ENCODE measurements at regions not wholly inside any gene's neighbourhood (a gene's known extent, or its start where the extent isn't known, plus 50 kb on each side); places are given as distances from the start of the nearest gene placed in this dataset.

DNA sequence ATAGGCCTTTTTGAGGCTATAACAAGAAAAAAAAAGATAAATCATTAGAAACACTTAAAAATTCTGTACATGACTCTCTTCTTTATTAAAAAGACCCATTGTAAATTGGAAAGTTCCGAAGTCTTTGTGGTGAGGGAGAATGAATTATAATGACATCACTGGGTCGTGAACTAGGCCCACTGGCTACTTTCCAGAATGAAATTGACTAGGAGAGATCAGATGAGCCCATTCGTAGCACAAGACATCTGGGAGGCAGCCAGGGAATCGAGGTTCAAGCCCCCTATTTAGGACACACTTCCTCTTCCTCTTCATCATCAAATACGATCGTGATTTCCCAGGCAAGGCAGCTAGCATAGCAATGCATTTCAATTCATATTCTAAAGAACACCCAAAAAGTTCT lies 889.8 kb upstream of the NR2F2 start:
- Histone ChIP-seq H3K4me3 (ENCODE audit: low read length) (no peak overlapping the region), H3K79me2 (ENCODE audit: low read length) (no peaks in the 10 kb centered on the region), H3K9me3 (ENCODE audit: insufficient read depth, low read length) (no peaks in the 10 kb centered on the region), H2AFZ (ENCODE audit: low read depth, low read length) (no peak overlapping the region), H3K4me1 (ENCODE audit: low read length) (no peaks in the 10 kb centered on the region), H3K27me3 (ENCODE audit: low read depth, low read length) (no peaks in the 10 kb centered on the region), H3K9ac (ENCODE audit: low read length) (no peak overlapping the region), H4K20me1 (ENCODE audit: insufficient read depth, low read length) (no peaks in the 10 kb centered on the region), H3K4me2 (ENCODE audit: low read length) (no peak overlapping the region), H3K27ac (ENCODE audit: low read length) (no peak overlapping the region), H3K36me3 (replicated peaks; ENCODE audit: low read depth, low read length) (no peaks in the 10 kb centered on the region)
- no peak for TF ChIP-seq EZH2phosphoT487 (IDR thresholded peaks at IDR 0.05; ENCODE audit: low read depth)
- TF ChIP-seq, protein P1, sequence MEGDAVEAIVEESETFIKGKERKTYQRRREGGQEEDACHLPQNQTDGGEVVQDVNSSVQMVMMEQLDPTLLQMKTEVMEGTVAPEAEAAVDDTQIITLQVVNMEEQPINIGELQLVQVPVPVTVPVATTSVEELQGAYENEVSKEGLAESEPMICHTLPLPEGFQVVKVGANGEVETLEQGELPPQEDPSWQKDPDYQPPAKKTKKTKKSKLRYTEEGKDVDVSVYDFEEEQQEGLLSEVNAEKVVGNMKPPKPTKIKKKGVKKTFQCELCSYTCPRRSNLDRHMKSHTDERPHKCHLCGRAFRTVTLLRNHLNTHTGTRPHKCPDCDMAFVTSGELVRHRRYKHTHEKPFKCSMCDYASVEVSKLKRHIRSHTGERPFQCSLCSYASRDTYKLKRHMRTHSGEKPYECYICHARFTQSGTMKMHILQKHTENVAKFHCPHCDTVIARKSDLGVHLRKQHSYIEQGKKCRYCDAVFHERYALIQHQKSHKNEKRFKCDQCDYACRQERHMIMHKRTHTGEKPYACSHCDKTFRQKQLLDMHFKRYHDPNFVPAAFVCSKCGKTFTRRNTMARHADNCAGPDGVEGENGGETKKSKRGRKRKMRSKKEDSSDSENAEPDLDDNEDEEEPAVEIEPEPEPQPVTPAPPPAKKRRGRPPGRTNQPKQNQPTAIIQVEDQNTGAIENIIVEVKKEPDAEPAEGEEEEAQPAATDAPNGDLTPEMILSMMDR (IDR thresholded peaks at IDR 0.05; ENCODE audit: low read depth, low read length) = no peak

DNA sequence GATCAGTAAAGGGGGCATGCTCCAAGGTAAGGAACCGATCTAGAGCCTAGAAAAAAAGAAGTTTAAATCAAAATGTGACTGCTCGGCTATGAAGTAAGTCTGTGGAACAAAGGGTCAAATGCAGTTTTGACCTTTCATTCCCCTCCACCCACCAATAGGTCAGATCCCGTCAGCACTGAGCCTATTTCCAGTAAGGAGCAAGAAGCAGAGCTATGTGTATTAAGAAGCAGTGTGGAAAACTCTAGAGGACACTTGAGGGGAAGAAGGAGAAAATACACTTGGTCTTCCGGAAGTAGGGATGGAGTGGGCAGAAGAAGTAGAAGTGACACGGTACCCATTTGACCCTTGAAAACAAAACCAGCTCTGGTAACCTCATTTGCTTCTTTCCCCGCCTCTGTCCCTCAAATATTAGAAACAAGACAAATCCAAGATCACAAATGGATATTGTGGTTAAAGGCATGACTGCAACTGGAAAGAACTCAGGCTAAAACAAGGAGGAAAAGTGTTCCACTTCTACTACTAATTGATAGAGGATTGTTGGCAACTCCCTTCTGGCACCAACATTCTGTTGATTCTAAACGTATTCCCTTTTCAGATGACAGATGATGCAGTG lies 888.3 kb upstream of the NR2F2 start:
- Histone ChIP-seq H4K20me1 (ENCODE audit: insufficient read depth, low read length) (no peaks in the 10 kb centered on the region), H3K27me3 (ENCODE audit: low read depth, low read length) (no peaks in the 10 kb centered on the region)

DNA sequence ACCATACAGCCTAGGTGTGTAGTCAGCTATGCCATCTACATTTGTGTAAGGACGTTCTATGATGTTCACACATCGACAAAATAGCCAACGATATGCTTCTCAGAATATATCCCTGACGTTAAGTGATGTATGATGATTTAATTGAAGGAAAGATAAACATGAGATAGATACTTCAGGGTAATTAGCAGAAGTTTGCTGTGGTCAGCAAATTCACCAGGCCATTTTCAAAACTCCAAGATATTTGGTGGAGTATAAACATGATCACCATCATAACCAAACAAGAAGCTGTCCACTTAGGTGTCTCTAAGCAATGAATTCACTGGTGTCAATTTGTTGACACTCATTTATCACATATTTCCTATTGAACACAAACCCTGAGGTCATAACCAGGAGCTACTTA lies 885.6 kb upstream of the NR2F2 start:
- Histone ChIP-seq H4K20me1 (ENCODE audit: insufficient read depth, low read length) (no peaks in the 10 kb centered on the region), H3K9me3 (ENCODE audit: insufficient read depth, low read length) (no peaks in the 10 kb centered on the region), H3K4me1 (ENCODE audit: low read length) (no peaks in the 10 kb centered on the region), H3K4me2 (ENCODE audit: low read length) (no peak overlapping the region), H3K36me3 (replicated peaks; ENCODE audit: low read depth, low read length) (no peaks in the 10 kb centered on the region), H3K79me2 (ENCODE audit: low read length) (no peaks in the 10 kb centered on the region), H3K27ac (ENCODE audit: low read length) (no peak overlapping the region), H3K27me3 (ENCODE audit: low read depth, low read length) (no peaks in the 10 kb centered on the region), H2AFZ (ENCODE audit: low read depth, low read length) (no peak overlapping the region), H3K9ac (ENCODE audit: low read length) (no peak overlapping the region), H3K4me3 (ENCODE audit: low read length) (no peak overlapping the region)
- no peak for TF ChIP-seq EZH2phosphoT487 (IDR thresholded peaks at IDR 0.05; ENCODE audit: low read depth)
- TF ChIP-seq, protein P1 (IDR thresholded peaks at IDR 0.05; ENCODE audit: low read depth, low read length) = no peak

More for the DNA sequence above, 888.3 kb upstream of the NR2F2 start:
- Histone ChIP-seq H3K4me1 (ENCODE audit: low read length) (no peaks in the 10 kb centered on the region), H3K9me3 (ENCODE audit: insufficient read depth, low read length) (no peaks in the 10 kb centered on the region), H2AFZ (ENCODE audit: low read depth, low read length) (no peak overlapping the region), H3K79me2 (ENCODE audit: low read length) (no peaks in the 10 kb centered on the region), H3K4me2 (ENCODE audit: low read length) (no peak overlapping the region), H3K4me3 (ENCODE audit: low read length) (no peak overlapping the region), H3K27ac (ENCODE audit: low read length) (no peak overlapping the region), H3K36me3 (replicated peaks; ENCODE audit: low read depth, low read length) (no peaks in the 10 kb centered on the region), H3K9ac (ENCODE audit: low read length) (no peak overlapping the region)
- TF ChIP-seq, protein P1 (IDR thresholded peaks at IDR 0.05; ENCODE audit: low read depth, low read length) = no peak
- no peak for TF ChIP-seq EZH2phosphoT487 (IDR thresholded peaks at IDR 0.05; ENCODE audit: low read depth)

DNA sequence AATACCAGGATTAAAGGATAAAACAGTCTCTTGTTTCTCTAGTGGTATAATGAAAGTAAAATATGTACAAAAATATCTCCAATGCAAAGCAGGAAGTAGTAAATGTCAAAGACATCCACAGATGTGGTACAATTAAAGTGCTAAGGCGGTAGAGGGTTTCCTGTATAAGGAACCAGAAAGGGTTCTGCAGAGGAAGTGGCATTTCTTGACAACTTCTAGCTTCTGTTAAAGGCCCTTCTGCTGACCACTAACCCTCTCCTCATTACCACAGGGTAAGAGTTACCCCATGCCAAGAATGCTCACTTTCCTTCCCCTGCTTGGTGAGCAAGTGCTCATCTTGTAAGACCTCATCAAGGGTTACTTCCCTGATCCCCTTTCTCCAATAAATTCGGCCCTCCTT lies 883.6 kb upstream of the NR2F2 start:
- no peaks in the 10 kb centered on the region for H4K20me1 ChIP-seq (ENCODE audit: insufficient read depth, low read length)
- H3K27me3 ChIP-seq (ENCODE audit: low read depth, low read length) = no peaks in the 10 kb centered on the region
- no peaks in the 10 kb centered on the region for H3K79me2 ChIP-seq (ENCODE audit: low read length)
- no peaks in the 10 kb centered on the region for H3K4me1 ChIP-seq (ENCODE audit: low read length)
- no peak overlapping the region for H2AFZ ChIP-seq (ENCODE audit: low read depth, low read length)
- TF ChIP-seq, protein P1 (IDR thresholded peaks at IDR 0.05; ENCODE audit: low read depth, low read length) = no peak
- TF ChIP-seq EZH2phosphoT487 (IDR thresholded peaks at IDR 0.05; ENCODE audit: low read depth) = no peak
- H3K27ac ChIP-seq (ENCODE audit: low read length) = no peak overlapping the region
- H3K36me3 ChIP-seq (replicated peaks; ENCODE audit: low read depth, low read length) = no peaks in the 10 kb centered on the region
- no peaks in the 10 kb centered on the region for H3K9me3 ChIP-seq (ENCODE audit: insufficient read depth, low read length)
- H3K4me3 ChIP-seq (ENCODE audit: low read length) = no peak overlapping the region
- H3K9ac ChIP-seq (ENCODE audit: low read length) = no peak overlapping the region
- H3K4me2 ChIP-seq (ENCODE audit: low read length) = no peak overlapping the region

All from OCI-LY3 (cell line).